HepG2 (cell line): ENCODE measurements at regions not wholly inside any gene's neighbourhood (a gene's known extent, or its start where the extent isn't known, plus 50 kb on each side); places are given as distances from the start of the nearest gene placed in this dataset.

Source experiments
- ATAC-seq: fragments of 200-7000 bp; cut with Tn5 transposase; 3 replicates; pipeline ENCODE4 v1.9.1; 2020; ENCODE audit warnings: mild to moderate bottlenecking, moderate library complexity
- BruUV-seq: library from RNA; stranded (reverse); fragments of 400-500 nt; replicated peaks from 2 replicates; lab custom pipeline; 2021; lab: Mats Ljungman, UMichigan
- CTCF ChIA-PET: fragments of 300-600 bp; formaldehyde crosslinking; extraction: SDS; loops from one replicate; lab custom pipeline; 2021; ENCODE audit warnings: low total read pairs, inconsistent platforms, low intra/inter-chr PET ratio; lab: Yijun Ruan, JAX
- POLR2A ChIA-PET: fragments of 350-600 bp; sonication (Branson Sonifier 250); formaldehyde crosslinking; loops from one replicate; lab custom pipeline; 2020; ENCODE audit warnings: antibody characterized with exemption, inconsistent platforms; lab: Yijun Ruan, JAX
- DNase-seq: peaks from one replicate; pipeline ENCODE4 v3.0.0-alpha.2; 2015; ENCODE audit warnings: low spot score
- FAIRE-seq: peaks from 3 replicates; lab custom pipeline; 2011; peaks lifted over from hg19 to GRCh38; lab: Jason Lieb, UNC
- H2AFZ ChIP-seq: one replicate; pipeline ENCODE4 v1.6.1; 2011; ENCODE audit warnings: low read length, inconsistent platforms
- H3K27ac ChIP-seq: fragments of 300-600 bp; 3 replicates; pipeline ENCODE4 v1.8.0; 2011; ENCODE audit warnings: mixed run types, mild to moderate bottlenecking, mixed read lengths, low read length, inconsistent platforms; ENCODE audit not compliant: insufficient read depth; ENCODE audit errors: extremely low read length
- H3K27me3 ChIP-seq, 2 experiments: fragments of 200-600 bp in 1 of 2; 2 replicates in 1 of 2; 3 replicates in 1 of 2; pipeline versions ENCODE4 v1.6.0 to v1.8.0; 2011; ENCODE audit warnings: low read length in 2 of 2, mild to moderate bottlenecking in 2 of 2, moderate library complexity in 2 of 2, inconsistent platforms in 1 of 2; ENCODE audit not compliant: insufficient read depth in 2 of 2, control insufficient read depth in 1 of 2
- H3K36me3 ChIP-seq, 2 experiments: fragments of 200-600 bp in 1 of 2; replicated peaks in 1 of 2; 2 replicates in 1 of 2; 3 replicates in 1 of 2; pipeline versions ENCODE4 v1.5.1 to v1.8.0; 2011; ENCODE audit warnings: low read length in 2 of 2, inconsistent platforms in 1 of 2; ENCODE audit not compliant: insufficient read depth in 2 of 2, control insufficient read depth in 1 of 2
- H3K4me1 ChIP-seq: 2 replicates; pipeline ENCODE4 v1.5.1; 2012; ENCODE audit warnings: low read length, inconsistent platforms; ENCODE audit not compliant: insufficient read depth
- H3K4me2 ChIP-seq: 2 replicates; pipeline ENCODE4 v1.6.0; 2011; ENCODE audit warnings: low read depth, low read length, inconsistent platforms
- H3K4me3 ChIP-seq, 3 experiments: fragments of 200-600 bp in 1 of 3; sonication (generic), shearing (Covaris generic) in 1 of 3; replicated peaks in 1 of 3; 2 replicates each; pipeline ENCODE4 v1.5.1; 2011 to 2016; ENCODE audit warnings: low read length in 3 of 3, inconsistent platforms in 2 of 3, low read depth in 2 of 3, mild to moderate bottlenecking in 2 of 3, control low read depth in 1 of 3, mixed read lengths in 1 of 3; ENCODE audit not compliant: insufficient read depth in 1 of 3
- H3K79me2 ChIP-seq: one replicate; pipeline ENCODE4 v1.6.1; 2011; ENCODE audit warnings: low read length, inconsistent platforms; ENCODE audit not compliant: insufficient read depth
- H3K9ac ChIP-seq: 2 replicates; pipeline ENCODE4 v1.6.0; 2011; ENCODE audit warnings: mild to moderate bottlenecking, low read depth, low read length, inconsistent platforms; ENCODE audit not compliant: insufficient read depth
- H3K9me3 ChIP-seq: 2 replicates; pipeline ENCODE4 v1.5.1; 2012; ENCODE audit warnings: mild to moderate bottlenecking, low read length
- H4K20me1 ChIP-seq: 2 replicates; pipeline ENCODE4 v1.6.0; 2011; ENCODE audit warnings: inconsistent platforms, mild to moderate bottlenecking, low read length, moderate library complexity; ENCODE audit not compliant: insufficient read depth
- BRD4 ChIP-seq: sonication (generic); formaldehyde crosslinking; IDR thresholded peaks from 2 replicates; pipeline ENCODE4 v1.4.0; 2020; ENCODE audit warnings: missing genetic modification reagents
- CAMTA2 ChIP-seq: sonication (generic); formaldehyde crosslinking; IDR thresholded peaks from 2 replicates; pipeline ENCODE4 v1.4.0; 2020; ENCODE audit warnings: mild to moderate bottlenecking, missing genetic modification reagents, borderline replicate concordance
- FOSL2 ChIP-seq: sonication (generic); formaldehyde crosslinking; IDR thresholded peaks from 2 replicates; pipeline ENCODE4 v1.4.0; 2020; ENCODE audit warnings: missing genetic modification reagents
- MLX ChIP-seq: IDR thresholded peaks from 2 replicates; pipeline ENCODE4 v1.6.1; 2016
- NR2F2 ChIP-seq: IDR thresholded peaks from 2 replicates; pipeline ENCODE4 v1.6.1; 2012; ENCODE audit warnings: low read depth, inconsistent platforms, borderline replicate concordance
- SMARCE1 ChIP-seq: fragments of 450-650 bp; IDR thresholded peaks from 2 replicates; pipeline ENCODE4 v1.6.1; 2017; ENCODE audit warnings: borderline replicate concordance
- UBTF ChIP-seq: sonication (generic); formaldehyde crosslinking; IDR thresholded peaks from 2 replicates; pipeline ENCODE4 v1.4.0; 2020; ENCODE audit warnings: mild to moderate bottlenecking, missing genetic modification reagents
- ZBTB40 ChIP-seq, 2 experiments: fragments of 450-650 bp in 1 of 2; sonication (generic) in 1 of 2; formaldehyde crosslinking in 1 of 2; IDR thresholded peaks; 2 replicates each; pipeline versions ENCODE4 v1.6.1 to v1.8.0; 2016 to 2022; ENCODE audit warnings: antibody characterized with exemption in 1 of 2, mild to moderate bottlenecking in 1 of 2, missing genetic modification reagents in 1 of 2
- ZFYVE20 ChIP-seq: sonication (generic); formaldehyde crosslinking; IDR thresholded peaks from 2 replicates; pipeline ENCODE4 v1.8.0; 2023; ENCODE audit warnings: low read depth, mild to moderate bottlenecking, moderate library complexity, missing genetic modification reagents, borderline replicate concordance
- ZMAT3 ChIP-seq: sonication (generic); formaldehyde crosslinking; conservative IDR thresholded peaks from 2 replicates; pipeline ENCODE4 v1.7.0; 2021; ENCODE audit warnings: missing genetic modification reagents
- ZNF350 ChIP-seq: sonication (generic); formaldehyde crosslinking; IDR thresholded peaks from 2 replicates; pipeline ENCODE4 v1.4.0; 2020; ENCODE audit warnings: mild to moderate bottlenecking, low read depth, missing genetic modification reagents, borderline replicate concordance
- ZNF558 ChIP-seq: sonication (generic); formaldehyde crosslinking; IDR thresholded peaks from 2 replicates; pipeline ENCODE4 v1.9.0; 2022; ENCODE audit warnings: mild to moderate bottlenecking, missing genetic modification reagents, borderline replicate concordance
- WGBS: methylation state at CpG from one replicate; pipeline ENCODE4 v1.1.6; 2017; ENCODE audit warnings: low lambda C conversion rate; 5-methylcytosine and 5-hydroxymethylcytosine counted together
- in situ Hi-C: cut with HindIII; loops from 2 replicates; pipeline ENCODE4 v1.10.0; 2017; ENCODE audit warnings: low pct_unique_long_range_greater_than_20kb; ENCODE audit not compliant: extremely low pct_ligation_motif_present
- intact Hi-C: fragments of 100-400 bp; cut with micrococcal nuclease; formaldehyde crosslinking; loops from one replicate; pipeline ENCODE4 v1.10.0; 2022; ENCODE audit not compliant: unreplicated experiment

- ATAC-seq: no peak
Observed at GRCh38 chr4:164288578-164288977, 465.4 kb upstream of the SMIM31 start.

More at GRCh38 chr4:164288578-164288977, 465.4 kb upstream of the SMIM31 start:
- Histone ChIP-seq H3K36me3 (no peaks in the 10 kb centered on the region), H4K20me1 (no peaks in the 10 kb centered on the region), H3K4me1 (no peaks in the 10 kb centered on the region), H3K4me3 (no peak overlapping the region), H3K4me2 (no peak overlapping the region), H3K27ac (no peak overlapping the region), H3K9me3 (no peaks in the 10 kb centered on the region), H3K27me3 (no peaks in the 10 kb centered on the region), H3K9ac (no peak overlapping the region), H2AFZ (no peak overlapping the region), H3K79me2 (no peaks in the 10 kb centered on the region)
- DNase-seq: no peak
- 2% methylated on average over 5 of the region's 5 CpGs for WGBS
- POLR2A ChIA-PET: no interaction called here
- intact Hi-C loops (no loop called here), in situ Hi-C loops (no loop called here)
- FAIRE-seq: no peak
- no TSS peak for BruUV-seq
- CTCF ChIA-PET: no interaction called here
- TF ChIP-seq ZNF558 (CRISPR knock-in tag): no peak
- no peak for TF ChIP-seq ZBTB40 (IDR thresholded peaks at IDR 0.05)
- TF ChIP-seq ZBTB40 (CRISPR knock-in tag; IDR thresholded peaks at IDR 0.05): no peak
- no peak for TF ChIP-seq CAMTA2 (CRISPR knock-in tag)
- no peak for TF ChIP-seq ZNF350
- no peak for TF ChIP-seq MLX (CRISPR knock-in tag)
- no peak for TF ChIP-seq FOSL2
- TF ChIP-seq ZMAT3 (CRISPR knock-in tag): no peak
- TF ChIP-seq SMARCE1: no peak
- no peak for TF ChIP-seq BRD4 (CRISPR knock-in tag)
- no peak for TF ChIP-seq UBTF
- no peak for TF ChIP-seq ZFYVE20 (CRISPR knock-in tag)
- no peak for TF ChIP-seq NR2F2
